ENCODE measurements at regions not wholly inside any gene's neighbourhood (a gene's known extent, or its start where the extent isn't known, plus 50 kb on each side); places are given as distances from the start of the nearest gene placed in this dataset.
"Not testable (repeated sequence)": the region's sequence is repeated elsewhere in the genome, so short reads cannot be mapped to it uniquely, and the experiment has no call there.

DNA sequence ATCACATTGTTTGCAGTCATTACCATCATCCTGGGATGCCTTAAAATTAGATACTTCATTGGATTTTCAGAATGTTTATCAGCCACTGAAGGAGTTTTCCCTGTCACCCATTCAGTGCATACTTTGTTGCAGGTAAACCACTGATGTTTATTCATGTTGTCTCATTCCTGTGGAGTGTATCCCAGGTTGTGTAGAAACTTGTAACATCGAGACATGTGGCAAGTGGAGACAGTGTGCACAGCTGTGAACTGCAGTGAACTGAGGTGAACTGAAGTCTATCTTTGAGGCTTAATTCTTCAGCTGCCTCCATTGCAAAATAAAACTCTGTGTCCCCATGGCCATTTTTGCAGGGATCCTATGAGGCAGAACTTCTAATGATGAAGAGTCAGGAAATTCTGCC, 2911.4 kb downstream of the RPIA start:
- not testable (repeated sequence) for TF ChIP-seq EZH2 (IDR thresholded peaks at IDR 0.05; ENCODE audit: low read length, unreplicated experiment)
- TF ChIP-seq, protein P1, sequence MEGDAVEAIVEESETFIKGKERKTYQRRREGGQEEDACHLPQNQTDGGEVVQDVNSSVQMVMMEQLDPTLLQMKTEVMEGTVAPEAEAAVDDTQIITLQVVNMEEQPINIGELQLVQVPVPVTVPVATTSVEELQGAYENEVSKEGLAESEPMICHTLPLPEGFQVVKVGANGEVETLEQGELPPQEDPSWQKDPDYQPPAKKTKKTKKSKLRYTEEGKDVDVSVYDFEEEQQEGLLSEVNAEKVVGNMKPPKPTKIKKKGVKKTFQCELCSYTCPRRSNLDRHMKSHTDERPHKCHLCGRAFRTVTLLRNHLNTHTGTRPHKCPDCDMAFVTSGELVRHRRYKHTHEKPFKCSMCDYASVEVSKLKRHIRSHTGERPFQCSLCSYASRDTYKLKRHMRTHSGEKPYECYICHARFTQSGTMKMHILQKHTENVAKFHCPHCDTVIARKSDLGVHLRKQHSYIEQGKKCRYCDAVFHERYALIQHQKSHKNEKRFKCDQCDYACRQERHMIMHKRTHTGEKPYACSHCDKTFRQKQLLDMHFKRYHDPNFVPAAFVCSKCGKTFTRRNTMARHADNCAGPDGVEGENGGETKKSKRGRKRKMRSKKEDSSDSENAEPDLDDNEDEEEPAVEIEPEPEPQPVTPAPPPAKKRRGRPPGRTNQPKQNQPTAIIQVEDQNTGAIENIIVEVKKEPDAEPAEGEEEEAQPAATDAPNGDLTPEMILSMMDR (conservative IDR thresholded peaks at IDR 0.05; ENCODE audit: low read depth, low read length) = not testable (repeated sequence)
